SW480 (cell line): ENCODE measurements at regions not wholly inside any gene's neighbourhood (a gene's known extent, or its start where the extent isn't known, plus 50 kb on each side); places are given as distances from the start of the nearest gene placed in this dataset.
A peak's percentile ranks its signal among the peaks of the same experiment; 100 is the strongest.

Source experiments
- DNase-seq: peaks from one replicate; pipeline ENCODE4 v3.0.0-alpha.2; 2016; ENCODE audit warnings: low spot score

GRCh38 chr3:161800985-161801559 is 304.5 kb downstream of the OTOL1 start:
- DNase-seq: peak; percentile 16

GRCh38 chr3:161818106-161818505 is 321.5 kb downstream of the OTOL1 start:
- DNase-seq: no peak

GRCh38 chr3:161821591-161821990 is 325.0 kb downstream of the OTOL1 start:
- DNase-seq: no peak

- no peak for DNase-seq
These were observed 325.7 kb downstream of the OTOL1 start for GRCh38 chr3:161822291-161822690.

- DNase-seq: no peak
These were observed 327.3 kb downstream of the OTOL1 start for GRCh38 chr3:161823910-161824309.

GRCh38 chr3:161838021-161838420 is 341.4 kb downstream of the OTOL1 start:
- no peak for DNase-seq

- no peak for DNase-seq
These were observed 351.8 kb downstream of the OTOL1 start for GRCh38 chr3:161848376-161848775.

GRCh38 chr3:161851941-161852566 is 355.4 kb downstream of the OTOL1 start:
- DNase-seq: peak; percentile 21

- no peak for DNase-seq
These were observed 356.1 kb downstream of the OTOL1 start for GRCh38 chr3:161852744-161853143.

- DNase-seq: peak; percentile 79
These were observed 357.7 kb downstream of the OTOL1 start for GRCh38 chr3:161854232-161854771.

GRCh38 chr3:161859057-161859456 is 362.4 kb downstream of the OTOL1 start:
- DNase-seq: no peak

- no peak for DNase-seq
These were observed 363.4 kb downstream of the OTOL1 start for GRCh38 chr3:161859865-161860450.

- no peak for DNase-seq
These were observed 367.2 kb downstream of the OTOL1 start for GRCh38 chr3:161863775-161864174.

GRCh38 chr3:161866176-161866575 is 369.6 kb downstream of the OTOL1 start:
- DNase-seq: no peak

GRCh38 chr3:161875483-161875882 is 378.9 kb downstream of the OTOL1 start:
- no peak for DNase-seq

GRCh38 chr3:161879470-161879869 is 382.9 kb downstream of the OTOL1 start:
- no peak for DNase-seq

- DNase-seq: no peak
These were observed 388.2 kb downstream of the OTOL1 start for GRCh38 chr3:161884830-161885229.

- peak; percentile 78 for DNase-seq
These were observed 393.6 kb downstream of the OTOL1 start for GRCh38 chr3:161890147-161890625.

GRCh38 chr3:161893972-161894371 is 397.4 kb downstream of the OTOL1 start:
- no peak for DNase-seq

- DNase-seq: no peak
These were observed 398.0 kb downstream of the OTOL1 start for GRCh38 chr3:161894657-161895056.

GRCh38 chr3:161905520-161906132 is 409.0 kb downstream of the OTOL1 start:
- DNase-seq: no peak

GRCh38 chr3:161913786-161914389 is 417.3 kb downstream of the OTOL1 start:
- DNase-seq: peak; percentile 47
